Retinal pigment epithelial cell (primary cell): ENCODE measurements at regions not wholly inside any gene's neighbourhood (a gene's known extent, or its start where the extent isn't known, plus 50 kb on each side); places are given as distances from the start of the nearest gene placed in this dataset.

Source experiments
- DNase-seq: peaks from one replicate; pipeline ENCODE4 v3.0.0-alpha.2; 2010; ENCODE audit warnings: low read depth
- H3K4me3 ChIP-seq: 2 replicates; pipeline ENCODE4 v1.5.1; 2011; ENCODE audit warnings: mild to moderate bottlenecking, low read length, control low read depth, moderate library complexity
- TF ChIP-seq, protein P1 (sequence below): conservative IDR thresholded peaks from 2 replicates; pipeline ENCODE4 v1.5.1; 2011; ENCODE audit warnings: low read depth, low read length, control low read depth, inconsistent platforms

DNA sequence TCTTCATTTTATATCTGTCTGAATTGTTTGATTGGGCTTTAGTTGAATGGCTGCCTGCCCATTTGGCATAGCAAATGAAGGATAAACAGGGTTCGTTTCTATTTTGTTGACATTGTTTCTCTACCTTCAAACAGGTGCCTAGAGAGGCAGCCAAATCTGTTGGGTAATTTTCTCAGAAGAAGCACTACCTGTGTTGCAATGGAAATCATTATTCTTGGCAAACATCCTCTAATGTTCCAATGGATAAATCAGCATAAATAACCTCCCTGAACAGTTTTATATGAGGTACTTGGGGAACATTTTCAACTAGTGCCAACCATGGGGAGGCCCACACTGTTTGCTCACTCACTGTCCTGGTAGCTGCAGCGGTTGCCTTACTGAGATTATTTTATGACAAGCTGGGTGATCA is 64.4 kb upstream of the PLPP4 start:
- TF ChIP-seq, protein P1, sequence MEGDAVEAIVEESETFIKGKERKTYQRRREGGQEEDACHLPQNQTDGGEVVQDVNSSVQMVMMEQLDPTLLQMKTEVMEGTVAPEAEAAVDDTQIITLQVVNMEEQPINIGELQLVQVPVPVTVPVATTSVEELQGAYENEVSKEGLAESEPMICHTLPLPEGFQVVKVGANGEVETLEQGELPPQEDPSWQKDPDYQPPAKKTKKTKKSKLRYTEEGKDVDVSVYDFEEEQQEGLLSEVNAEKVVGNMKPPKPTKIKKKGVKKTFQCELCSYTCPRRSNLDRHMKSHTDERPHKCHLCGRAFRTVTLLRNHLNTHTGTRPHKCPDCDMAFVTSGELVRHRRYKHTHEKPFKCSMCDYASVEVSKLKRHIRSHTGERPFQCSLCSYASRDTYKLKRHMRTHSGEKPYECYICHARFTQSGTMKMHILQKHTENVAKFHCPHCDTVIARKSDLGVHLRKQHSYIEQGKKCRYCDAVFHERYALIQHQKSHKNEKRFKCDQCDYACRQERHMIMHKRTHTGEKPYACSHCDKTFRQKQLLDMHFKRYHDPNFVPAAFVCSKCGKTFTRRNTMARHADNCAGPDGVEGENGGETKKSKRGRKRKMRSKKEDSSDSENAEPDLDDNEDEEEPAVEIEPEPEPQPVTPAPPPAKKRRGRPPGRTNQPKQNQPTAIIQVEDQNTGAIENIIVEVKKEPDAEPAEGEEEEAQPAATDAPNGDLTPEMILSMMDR, result no peak
- no peak for DNase-seq
- H3K4me3 ChIP-seq, result no peak overlapping the region

DNA sequence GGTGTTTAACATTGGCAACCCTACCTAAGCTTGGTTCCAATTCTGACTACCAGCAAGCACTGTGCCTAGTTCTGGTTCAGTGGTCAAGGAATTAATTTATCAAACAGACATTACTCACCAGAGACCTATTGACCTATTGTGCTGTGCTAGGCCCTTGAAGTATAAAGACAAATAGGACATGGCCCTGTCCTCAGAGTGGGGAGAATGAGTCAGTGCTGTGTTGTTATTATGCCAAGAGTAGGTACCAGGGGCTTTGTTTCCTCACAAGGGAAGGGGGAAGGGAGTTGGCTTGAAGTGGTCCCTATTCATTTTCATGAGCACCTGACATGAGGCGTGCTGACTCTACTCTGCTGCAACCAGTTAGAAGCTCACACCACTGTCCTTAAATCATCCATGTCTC is 62.6 kb upstream of the PLPP4 start:
- peak; percentile 29 for DNase-seq
- TF ChIP-seq, protein P1, result no peak
- no peak overlapping the region for H3K4me3 ChIP-seq

DNA sequence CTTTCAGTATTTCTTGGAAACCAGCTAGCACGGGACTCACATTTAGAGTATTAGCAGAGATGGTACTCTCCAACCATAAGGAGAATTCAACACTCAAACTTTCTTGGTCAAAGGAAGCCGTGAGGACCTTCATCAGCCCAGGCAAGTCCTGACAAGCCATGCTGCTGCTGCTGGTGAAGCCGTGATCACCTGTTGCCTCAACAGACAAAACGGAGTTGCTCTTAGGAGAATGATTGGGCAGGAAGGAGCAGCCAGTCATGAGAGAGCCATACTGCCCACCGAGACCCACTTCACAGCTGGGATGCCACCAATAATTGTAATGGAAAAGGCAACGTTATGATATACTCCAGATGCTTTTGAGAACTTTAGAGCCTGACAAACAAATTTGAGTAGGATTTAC is 60.8 kb upstream of the PLPP4 start:
- DNase-seq, result no peak
- no peak overlapping the region for H3K4me3 ChIP-seq
- TF ChIP-seq, protein P1, result no peak

DNA sequence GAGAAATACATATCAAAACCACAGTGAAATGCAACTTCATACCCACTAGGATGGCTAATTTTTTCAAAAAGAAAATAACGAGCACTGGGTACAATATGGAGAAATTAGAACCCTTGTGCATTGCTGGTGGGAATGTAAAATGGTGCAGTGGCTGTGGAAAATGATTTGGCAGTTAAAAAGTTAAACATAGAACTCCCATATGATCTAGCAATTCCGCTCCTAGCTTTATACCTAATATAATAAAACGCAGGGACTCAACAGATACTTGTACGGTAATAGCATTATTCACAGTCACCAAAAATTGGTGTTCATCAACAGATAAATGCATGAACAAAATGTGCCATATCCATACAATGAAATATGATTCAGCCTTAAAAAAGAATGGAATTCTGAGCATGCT is 58.8 kb upstream of the PLPP4 start:
- DNase-seq, result no peak
- TF ChIP-seq, protein P1, result no peak
- no peak overlapping the region for H3K4me3 ChIP-seq

DNA sequence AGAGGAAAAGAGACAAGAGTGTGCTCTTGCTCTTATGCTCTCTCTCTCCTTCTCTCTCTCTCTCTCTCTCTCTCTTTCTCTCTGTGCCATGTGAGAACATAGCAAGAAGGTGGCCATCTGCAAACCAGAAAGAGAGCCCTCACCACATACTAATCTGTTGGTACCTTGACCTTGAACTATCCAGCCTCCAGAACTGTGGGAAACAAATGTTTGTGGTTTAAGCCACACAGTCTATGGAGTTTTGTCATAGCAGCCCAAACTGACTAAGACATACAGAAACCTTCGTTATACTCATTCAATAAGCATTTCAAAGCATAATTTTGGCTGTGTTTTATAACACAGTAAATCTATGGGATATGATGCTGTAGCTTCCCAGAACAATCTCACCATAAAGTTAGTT is 56.4 kb upstream of the PLPP4 start:
- TF ChIP-seq, protein P1, result no peak
- no peak overlapping the region for H3K4me3 ChIP-seq
- DNase-seq, result no peak

DNA sequence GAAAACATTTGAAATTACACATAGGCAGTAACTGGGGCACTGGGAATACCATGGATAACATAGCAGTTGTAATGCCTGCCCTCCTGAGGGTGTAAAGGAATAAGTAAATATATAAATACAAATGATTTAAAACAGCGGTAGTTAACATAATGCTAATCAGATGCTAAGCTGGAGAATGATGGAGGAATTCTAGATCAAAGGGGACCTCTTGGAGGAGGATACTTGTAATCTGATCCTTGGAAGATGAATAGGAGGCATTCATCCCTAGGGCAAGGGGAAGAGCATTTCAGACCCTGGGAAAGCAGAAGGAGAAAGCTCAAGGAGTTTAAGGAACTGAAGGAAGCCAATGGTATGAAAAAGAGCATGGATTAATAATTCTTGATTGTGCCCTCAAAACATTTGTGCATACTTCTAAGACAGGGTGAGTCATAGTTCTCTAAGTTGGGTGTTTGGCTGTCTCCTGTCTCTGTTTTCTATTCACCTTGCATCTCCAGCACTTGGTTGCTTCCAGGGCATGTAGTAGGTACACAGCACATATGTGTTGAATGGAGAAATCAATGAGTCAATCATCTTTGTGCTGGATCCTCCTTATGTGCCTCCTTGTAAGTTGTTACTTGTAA is 54.8 kb upstream of the PLPP4 start:
- TF ChIP-seq, protein P1, result no peak
- DNase-seq, result no peak
- no peak overlapping the region for H3K4me3 ChIP-seq

DNA sequence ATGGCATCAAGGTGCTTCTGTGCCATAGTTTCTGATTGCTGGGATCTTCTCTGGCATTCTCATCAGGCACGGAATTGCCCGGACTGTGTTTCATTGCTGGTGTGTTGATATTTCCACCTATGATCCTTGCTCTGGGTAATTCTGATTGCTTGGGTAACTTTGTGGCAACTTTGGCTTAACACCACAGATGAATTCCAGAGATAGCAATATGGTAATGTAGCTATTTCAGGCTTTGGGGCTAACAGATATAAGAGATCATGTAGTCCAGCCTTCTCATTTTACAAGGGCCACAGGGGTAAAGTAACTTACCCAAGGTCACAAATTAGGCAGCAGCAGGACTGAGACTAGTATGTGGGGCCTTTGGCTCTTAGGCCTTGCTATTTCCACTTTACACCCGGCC is 53.9 kb upstream of the PLPP4 start:
- TF ChIP-seq, protein P1, result no peak
- no peak for DNase-seq
- H3K4me3 ChIP-seq, result no peak overlapping the region
